Right hindlimb (tissue), 1 donor: ENCODE measurements at regions not wholly inside any gene's neighbourhood (a gene's known extent, or its start where the extent isn't known, plus 50 kb on each side); places are given as distances from the start of the nearest gene placed in this dataset.
"Not testable (repeated sequence)": the region's sequence is repeated elsewhere in the genome, so short reads cannot be mapped to it uniquely, and the experiment has no call there.

Experiments
- DNase-seq: peaks from one replicate; pipeline ENCODE4 v3.0.0-alpha.2; 2018

GRCh38 chr5:174498575-174498974 is 225.8 kb upstream of the MSX2 start:
- DNase-seq: not testable (repeated sequence)

DNA sequence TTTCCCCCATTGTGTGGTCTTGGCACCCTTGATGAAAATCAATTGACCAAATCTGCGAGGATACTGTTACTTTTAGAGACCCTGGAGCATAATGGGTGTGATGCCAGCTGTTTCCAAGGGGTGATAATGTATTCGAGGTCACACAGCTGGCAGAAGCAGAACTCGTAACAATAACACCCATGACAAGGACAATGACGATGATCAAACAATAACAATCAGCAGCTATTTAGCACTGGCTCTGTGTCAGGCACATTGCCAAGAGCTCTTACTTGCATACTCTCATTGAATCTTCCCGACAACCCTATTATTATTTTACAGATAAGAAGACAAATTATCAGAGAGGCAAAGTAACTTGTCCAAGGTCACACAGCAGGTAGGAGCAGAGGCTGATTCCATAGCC is 223.7 kb upstream of the MSX2 start:
- DNase-seq: no peak

GRCh38 chr5:174501461-174502069 is 222.8 kb upstream of the MSX2 start:
- DNase-seq: no peak

DNA sequence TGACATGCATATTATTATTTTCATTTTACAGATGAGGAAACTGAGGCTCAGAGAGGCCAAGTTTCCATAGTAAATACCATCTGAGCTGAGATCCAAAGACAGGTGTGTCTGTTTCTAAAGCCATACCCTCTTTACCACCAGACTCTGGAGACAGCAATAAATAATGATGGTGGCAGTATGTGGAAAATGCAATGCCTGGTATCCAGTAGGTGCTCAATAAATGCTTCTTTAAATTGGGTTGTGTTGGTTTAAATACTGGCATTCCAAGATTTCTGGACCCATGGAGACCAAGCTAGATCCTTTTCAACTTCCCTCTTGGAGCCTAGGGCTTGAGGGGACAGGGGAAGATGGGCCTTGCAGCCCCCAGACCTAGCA is 221.3 kb upstream of the MSX2 start:
- no peak for DNase-seq

DNA sequence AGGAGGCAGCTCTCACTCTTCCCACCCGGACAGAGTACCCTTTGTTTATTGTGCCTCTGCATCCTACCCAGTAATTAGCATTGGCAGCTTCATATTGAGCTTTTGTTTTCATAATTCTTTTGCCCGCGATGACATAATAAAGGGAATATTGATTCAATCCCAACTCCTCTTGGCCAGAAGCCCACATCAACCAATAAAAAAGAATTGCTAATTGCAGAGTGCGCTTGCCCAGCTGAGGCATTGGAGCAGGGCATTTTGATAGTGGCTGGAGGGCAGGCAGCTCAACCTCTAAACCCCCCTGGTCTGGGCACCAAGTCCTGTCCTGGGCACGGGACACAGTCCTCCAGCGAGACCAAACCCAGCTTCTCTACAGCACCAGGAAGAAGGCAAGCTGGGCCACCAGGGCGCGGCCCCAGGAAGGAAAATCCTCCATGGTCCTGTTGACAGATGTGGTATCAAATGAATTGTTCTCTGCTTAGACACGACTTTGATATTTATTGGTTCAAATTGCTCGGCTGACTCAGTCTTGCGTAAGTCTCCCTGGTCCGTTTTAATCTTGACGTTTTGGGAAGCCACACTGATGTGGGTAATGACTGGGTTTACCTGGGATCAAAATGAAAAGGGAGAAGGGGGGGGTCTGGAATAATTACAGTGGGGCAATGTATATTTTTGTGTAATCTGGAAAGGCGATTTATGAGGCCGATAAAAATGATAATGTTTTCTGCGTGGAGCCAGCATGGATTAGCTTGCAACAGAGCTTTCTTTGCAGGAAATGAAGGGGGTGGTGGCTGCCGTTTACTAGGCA is 220.7 kb upstream of the MSX2 start:
- no peak for DNase-seq

- no peak for DNase-seq
Measured at GRCh38 chr5:174504266-174504726, 220.1 kb upstream of the MSX2 start.

DNA sequence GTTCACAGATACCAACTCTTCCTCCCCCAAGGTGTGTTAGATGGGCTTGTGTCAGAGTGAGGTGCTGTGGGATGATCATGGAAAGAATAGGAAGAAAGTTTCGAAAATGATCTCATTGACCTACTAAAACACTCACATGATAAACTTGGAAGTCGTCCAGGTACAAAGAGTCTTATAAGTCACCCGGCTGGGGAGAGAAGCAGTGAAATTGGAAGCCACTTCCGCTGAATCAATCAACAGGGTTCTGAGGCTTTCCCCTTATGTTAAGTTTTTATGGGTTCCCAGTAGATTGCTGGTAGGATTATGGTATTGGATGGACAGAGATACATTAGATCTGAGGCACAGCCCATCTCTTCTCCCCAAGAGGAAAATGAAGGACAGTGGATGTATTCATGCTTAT is 218.8 kb upstream of the MSX2 start:
- DNase-seq: no peak

GRCh38 chr5:174510782-174511453 is 213.5 kb upstream of the MSX2 start:
- DNase-seq: not testable (repeated sequence)

GRCh38 chr5:174511714-174512253 is 212.6 kb upstream of the MSX2 start:
- DNase-seq: no peak

GRCh38 chr5:174514325-174514724 is 210.1 kb upstream of the MSX2 start:
- DNase-seq: no peak

DNA sequence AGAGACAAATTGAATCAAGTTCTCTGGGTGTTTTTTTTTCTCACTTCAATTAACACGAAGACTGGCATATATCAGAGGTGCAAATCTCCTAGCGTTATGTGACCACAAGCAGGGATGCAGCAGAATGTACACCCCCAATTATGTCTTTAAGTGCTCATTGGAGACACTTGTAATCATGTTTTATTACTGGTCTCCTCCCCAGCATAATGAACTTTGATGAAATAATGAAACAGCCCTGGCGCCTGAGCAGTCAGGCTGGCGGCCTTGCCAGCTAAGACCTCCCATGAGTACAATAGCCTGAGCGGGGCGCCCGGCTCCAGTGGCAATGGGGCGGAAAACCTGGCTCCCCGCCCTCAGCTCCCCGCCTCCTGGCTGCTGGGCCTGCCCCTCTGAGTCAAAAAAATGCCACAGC is 209.4 kb upstream of the MSX2 start:
- DNase-seq: no peak

DNA sequence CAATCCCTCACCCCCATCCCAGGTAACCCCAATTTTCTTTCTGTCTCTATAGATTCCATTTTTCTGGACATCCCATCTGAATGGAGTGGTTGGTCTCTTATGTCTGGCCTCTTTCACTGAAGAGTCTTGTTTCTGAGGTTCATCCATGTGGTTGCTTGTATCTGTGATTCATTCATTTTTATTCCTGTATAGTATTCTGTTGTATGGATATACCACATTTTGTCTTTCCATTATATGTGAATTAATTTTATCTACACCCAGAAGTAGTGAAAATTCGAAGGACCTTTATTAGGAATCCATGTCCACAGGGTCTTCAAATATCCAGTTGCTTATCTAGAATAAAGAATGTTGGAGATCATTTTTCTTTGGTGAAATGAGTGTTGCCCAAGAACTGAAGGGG is 207.6 kb upstream of the MSX2 start:
- no peak for DNase-seq

GRCh38 chr5:174518512-174518911 is 205.9 kb upstream of the MSX2 start:
- no peak for DNase-seq

GRCh38 chr5:174520420-174521396 is 203.7 kb upstream of the MSX2 start:
- DNase-seq: no peak

DNA sequence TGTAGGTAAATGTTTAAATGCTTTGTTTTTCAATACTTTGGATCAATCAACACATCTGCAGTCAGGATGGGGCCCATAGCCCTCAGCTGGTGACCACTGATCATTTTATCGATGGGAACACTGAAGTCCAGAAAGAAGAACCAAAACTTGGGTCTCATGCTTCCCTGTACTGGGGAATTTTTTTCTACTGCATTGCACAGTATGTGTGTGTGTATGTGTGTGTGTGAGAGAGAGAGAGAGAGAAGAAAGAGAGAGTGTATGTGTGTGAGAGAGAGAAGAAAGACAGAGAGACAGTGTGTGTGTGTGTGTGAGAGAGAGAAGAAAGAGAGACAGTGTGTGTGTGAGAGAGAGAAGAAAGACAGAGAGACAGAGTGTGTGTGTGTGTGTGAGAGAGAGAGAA is 202.9 kb upstream of the MSX2 start:
- DNase-seq: no peak

GRCh38 chr5:174522480-174523260 is 201.7 kb upstream of the MSX2 start:
- no peak for DNase-seq

DNA sequence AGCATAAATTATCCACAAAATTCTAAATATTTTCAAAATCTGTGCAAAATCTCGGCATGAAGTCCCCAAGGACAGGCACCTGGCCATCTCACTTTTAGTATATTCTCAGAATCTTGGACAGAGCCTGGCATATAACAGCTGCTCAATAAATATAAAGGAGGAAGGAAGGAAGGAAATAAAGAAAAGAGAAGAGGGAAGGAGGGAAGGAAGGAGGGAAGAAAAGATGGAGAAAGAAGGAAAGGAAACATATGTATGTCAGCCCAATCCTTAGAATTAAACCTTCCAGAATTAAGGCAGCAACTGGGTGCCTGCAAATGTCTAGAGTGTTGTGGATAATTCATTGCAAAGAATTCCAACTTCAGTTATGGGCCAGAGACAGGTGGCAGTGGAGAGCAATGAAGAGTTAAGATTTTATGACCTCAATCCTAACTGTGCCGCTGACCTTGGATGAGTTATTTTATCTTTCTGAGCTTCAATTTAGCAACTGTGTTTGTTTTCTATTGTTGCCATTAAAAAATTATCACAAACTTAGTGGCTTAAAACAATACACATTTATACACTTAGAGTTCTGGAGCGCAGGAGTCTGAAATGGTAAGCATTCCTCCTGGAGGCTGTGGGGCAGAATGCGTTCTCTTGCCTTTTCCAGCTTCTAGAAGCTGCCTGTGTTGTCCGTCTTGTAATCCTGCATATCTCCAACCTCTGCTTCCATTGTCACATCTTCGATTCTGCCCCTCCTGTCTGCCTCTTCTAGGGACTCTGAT is 200.9 kb upstream of the MSX2 start:
- DNase-seq: no peak

DNA sequence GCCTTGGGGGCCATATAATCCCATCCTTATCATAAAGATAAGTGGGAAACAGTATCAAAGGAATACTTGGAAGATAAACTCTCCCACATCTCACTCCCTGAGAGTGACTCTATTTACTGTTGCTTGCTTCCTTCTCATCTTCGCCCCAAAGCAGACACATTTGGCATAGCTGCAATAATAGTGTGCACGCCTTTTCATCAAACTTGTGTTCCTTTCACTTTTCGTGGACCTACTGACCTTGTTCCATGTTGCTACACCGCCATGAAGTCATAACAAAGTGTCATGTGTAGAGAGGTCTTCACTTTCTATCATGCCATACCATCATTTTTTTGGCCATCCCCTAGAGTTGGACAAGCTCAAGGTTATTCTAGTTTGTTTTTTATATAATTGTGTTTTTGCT is 200.0 kb upstream of the MSX2 start:
- DNase-seq: no peak

- DNase-seq: no peak
Measured at GRCh38 chr5:174526177-174526576, 198.2 kb upstream of the MSX2 start.

- DNase-seq: no peak
Measured at GRCh38 chr5:174527916-174528540, 196.4 kb upstream of the MSX2 start.
